ENCODE measurements at regions not wholly inside any gene's neighbourhood (a gene's known extent, or its start where the extent isn't known, plus 50 kb on each side); places are given as distances from the start of the nearest gene placed in this dataset.

DNA sequence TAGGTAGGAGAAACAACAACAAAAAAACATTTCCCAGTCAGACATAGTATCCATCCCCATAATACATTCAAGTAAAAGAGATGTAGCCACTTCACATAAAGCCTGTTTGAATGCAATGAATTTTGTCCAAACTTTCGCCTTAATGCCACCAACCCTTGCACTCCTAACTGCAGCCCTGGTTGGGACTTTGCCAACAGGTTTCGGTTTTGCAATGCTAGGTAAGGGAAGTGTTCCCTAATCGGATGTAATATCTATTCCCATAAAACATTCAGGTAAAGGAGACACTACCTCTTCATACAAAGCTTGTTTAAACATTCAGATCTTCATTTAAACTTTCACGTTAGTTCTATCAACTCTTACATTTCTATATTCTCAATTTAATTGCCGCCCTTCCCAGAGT, 336.1 kb downstream of the DRD1 start:
- no peak for DNase-seq

DNA sequence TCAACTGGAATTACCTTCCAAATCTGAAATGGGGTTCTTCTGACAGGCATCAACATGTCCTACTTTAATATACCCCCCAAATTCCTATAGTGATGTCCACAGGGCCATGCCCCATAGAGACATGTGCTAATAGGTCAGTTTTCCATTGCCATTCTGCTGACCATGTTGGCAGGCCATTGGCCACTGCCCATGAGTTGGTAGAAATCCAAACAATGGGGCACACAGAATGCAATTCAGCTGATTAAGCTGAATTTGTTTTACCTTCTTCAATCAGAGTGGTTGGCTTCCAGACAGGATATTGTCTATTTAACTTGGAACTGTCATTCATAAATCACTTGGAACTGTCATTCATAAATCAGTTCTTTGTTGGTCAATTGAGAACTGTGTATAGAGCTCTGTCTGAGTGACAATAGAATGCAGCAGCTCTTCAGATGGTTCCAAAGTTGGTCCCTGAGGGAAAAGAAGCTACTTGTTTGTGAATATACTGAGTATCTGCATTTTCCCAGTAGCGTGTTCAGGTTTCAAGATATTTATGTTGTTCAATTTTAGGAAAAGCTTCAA, 336.9 kb downstream of the DRD1 start:
- no peak for DNase-seq

DNA sequence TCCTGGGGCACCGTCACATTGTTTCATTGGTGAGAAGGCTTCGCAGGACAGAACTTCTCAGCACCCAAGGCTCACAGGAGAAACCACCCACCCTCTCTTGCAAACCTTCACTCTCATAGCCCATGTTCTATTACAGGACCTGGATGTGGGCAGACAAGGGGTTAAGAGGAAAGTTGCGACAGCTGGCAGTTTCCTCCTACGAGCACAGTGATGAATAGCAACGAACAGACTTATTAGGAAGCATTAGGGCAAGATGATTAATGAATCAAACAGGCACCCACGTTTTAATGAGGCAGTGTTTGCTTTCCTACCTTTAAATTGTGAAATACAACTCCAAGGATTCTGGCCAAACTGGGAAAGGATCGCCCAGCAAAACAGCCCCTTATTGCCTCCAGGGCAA, 339.3 kb downstream of the DRD1 start:
- no peak for DNase-seq

DNA sequence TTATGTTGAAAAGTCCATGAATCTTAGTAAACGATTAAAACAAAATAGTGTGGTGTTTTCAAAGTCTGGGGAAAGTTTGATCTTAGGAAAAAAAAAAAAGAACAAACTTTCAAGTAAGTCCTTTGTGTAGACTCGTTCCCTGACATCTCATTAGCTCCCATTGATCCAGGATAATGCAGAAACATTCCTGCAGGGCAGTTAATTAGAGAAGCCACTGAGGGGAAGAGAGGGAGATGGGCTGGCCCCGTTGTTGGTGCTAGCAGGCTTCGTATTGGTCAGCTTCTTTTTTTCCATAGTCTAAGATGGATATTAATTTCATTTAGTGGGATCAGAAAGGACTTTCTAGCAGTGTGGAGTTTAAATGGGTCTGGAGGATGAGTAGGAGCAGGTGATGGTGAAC, 340.2 kb downstream of the DRD1 start:
- DNase-seq: no peak

DNA sequence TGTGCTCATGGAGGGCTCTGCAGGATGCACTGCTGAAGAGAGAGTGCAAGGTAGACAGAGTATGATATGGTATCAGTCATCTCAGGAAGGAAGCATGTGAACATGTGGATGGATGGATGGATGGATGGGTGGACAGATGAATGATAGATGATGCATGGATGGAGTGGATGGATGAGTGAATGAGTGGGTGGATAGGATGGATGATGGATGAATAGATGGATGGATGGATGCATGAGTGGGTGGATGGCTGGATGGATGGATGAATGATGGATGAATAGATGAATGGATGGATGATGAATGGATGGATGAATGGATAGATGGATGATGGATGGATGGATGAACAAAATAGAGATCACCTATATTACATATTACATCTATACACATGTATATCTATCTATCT, 341.3 kb downstream of the DRD1 start:
- no peak for DNase-seq

DNA sequence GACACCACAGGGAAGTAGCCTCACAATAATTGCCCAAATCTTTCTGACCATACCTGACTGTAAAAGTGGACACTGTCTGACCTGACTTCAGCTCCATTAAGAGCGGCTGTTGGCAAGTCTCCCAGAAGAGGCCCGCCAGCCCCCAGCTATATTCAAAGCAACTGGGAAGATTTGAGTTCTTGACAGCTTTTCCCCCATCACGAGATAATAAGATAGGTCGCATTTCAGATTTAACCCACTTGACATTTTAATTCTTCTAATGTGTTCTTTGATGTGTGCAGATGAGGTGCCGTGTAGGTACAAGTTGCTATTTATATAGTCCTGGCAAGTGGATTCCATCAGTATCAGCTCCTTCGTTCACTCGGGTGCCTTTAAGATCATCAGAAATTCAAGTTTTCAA, 345.7 kb downstream of the DRD1 start:
- DNase-seq: no peak

DNA sequence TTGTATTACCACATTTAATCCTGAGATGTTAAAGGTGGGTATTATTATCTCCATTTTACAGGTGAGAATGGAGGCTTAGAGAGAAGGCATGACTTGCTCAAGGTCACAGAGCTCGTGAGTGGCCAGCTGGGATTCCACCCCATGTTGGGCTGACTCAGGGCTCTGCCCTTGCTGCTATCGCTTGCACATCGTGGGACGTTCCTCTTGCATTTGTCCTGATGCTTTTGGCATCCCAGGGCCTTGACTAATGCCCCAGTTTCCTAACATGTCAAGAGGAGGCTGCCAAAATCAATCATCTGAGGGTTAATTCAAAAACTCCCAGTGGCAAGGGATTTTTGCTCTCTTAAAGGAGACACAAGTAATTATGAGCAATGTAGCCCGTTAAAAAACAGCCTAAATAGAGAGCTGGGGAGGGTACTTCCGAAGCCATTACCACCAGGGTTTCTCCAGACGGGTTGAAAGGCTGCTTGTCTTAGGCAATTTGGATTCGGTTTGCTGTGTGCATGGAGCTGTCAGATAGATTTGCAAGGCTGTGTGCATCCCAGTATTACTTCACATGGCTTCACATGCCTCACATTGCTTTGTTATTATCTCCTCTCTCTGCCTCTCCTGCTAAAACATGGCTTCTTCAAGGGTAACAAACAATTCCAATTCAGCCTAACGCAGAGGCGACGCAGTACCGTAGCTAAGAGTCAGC, 347.4 kb downstream of the DRD1 start:
- no peak for DNase-seq

DNA sequence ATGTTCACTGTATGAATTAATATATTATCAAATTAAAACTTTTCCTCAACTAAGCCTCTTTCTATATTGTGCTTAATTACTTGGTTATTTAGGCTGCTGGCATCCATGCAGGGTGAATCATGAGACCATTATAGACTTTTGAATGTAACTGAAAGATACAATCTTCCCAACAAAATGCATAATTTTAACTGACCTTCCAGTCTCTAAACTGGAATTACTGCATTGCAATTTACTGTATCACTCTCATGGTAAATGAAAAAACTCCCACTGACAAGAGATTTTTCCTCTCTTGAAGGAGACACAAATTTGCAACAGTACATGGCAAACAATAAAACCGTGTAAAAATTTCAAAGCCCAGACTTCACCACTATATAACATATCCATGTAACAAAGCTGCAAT, 349.5 kb downstream of the DRD1 start:
- DNase-seq: no peak

DNA sequence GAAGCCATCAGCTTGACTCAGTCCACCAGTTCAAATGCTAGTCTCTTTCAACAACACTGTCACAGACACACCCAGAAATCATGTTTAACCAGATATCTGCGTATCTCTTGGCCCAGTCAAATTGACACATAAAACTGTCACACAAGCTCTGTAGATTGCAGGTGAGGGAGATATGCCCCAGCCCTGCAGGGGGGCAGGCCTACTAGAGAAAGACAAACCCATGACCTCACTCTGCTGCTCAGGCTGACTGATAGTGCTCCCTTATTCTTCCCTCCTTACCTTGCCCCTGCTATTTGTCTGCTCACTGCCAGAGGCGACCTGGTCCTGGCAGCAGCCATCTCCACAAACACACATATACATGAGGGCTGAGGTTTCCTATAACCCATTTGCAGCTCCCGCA, 351.3 kb downstream of the DRD1 start:
- DNase-seq: no peak

DNA sequence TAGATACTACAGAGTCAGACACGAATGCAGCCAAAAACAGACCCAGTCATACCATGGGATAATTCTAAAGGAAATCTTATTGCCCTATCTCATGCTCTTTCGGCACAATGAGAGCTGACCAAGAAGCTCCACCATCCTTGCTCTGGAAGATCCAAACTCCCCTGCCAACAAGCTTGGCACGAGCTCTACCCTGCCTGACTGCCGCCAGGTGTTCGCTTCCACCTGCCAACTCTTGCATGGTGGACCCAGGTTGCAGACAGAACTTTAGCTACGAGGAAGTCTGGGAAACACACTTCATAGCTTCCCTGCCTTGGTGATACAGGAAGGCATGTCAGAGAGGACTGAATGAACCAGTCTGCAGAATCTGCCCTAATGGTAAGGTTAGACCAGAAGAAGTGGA, 355.0 kb downstream of the DRD1 start:
- no peak for DNase-seq

DNA sequence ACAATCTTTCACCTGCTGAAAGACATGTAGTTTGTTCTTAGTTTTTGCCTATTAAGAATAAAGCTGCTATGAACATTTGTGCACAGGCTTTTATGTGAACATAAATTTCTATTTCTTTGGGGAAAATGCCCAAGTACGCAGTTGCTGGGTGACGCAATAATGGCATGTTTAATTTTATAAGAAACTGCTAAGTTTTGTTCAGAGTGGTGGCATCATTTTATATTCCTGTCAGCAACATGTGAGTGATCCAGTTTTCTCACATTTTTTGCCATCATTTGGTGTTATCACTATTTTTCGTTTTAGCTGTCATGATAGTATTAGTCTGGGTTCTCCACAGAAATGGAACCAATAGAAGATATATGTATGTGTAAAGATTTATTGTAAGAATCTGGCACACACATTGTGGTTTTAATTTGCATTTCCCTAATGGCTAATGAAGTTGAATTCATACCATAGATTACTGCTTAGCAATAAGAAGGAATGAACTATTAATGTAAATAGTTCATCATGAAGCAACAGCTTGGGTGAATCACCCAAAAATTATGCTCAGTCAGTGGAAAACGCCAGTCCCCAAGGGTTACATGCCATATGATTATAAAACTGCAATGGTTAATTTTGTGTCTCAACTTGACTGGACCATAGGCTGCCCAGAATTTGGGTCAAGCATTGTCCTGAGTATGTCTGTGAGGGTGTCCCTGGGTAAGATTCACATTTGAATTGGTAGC, 358.6 kb downstream of the MSX2 start:
- DNase-seq: no peak

DNA sequence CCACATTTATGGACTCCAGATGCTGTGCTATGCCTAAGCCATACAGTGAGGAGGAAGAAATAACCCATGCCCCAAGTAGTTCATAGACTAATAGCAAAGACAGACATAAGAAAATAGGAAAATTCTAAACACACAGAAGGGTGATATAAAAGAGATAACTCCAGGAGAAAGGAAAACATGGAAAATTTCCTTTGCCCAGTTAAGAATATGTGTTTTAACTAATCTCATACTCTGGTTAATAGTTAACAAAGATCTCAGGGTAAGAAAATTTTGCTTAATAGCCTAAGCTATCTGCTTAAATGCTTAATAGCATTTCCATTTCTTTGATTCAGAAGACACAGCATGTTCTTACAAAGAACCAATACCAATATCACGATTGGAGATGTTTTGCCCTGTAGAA, 358.0 kb downstream of the MSX2 start:
- DNase-seq: no peak

DNA sequence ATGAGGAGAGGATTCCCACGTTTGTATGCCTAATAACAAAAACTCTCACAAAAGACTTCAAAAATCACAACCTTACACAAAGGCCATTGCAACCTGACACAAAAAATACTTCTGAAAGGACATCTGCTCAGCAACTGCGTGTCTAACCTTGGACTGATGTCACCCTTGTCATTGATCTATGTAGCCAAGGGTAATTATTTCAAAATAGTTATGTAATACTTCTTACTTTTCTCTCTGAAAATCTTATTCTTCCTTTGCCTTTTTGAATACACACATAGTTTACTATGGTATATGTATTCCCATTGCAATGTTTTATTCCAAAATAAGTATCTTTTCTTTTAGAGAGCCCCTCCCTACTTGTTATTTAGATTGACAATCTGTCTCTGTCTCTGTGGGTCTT, 355.3 kb downstream of the MSX2 start:
- DNase-seq: no peak

DNA sequence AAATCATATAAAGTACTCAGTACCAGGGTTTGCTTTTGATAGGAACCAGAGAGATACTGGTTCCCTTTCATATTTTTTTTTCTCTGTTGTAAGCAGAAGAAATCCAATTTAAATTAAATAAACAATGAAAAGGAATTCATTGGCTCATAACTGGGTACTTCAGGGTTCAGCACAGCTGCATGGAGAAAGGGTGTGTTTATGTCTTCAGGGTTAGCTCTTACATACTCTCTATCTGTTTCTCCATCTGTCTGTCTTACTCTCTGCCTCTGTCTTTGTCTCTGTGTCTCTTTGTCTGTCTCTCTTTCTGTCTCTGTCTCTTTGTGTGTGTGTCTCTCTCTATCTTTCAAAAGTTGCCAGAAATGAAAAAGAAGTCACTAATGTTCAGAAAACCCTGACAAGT, 345.9 kb downstream of the MSX2 start:
- DNase-seq: no peak

DNA sequence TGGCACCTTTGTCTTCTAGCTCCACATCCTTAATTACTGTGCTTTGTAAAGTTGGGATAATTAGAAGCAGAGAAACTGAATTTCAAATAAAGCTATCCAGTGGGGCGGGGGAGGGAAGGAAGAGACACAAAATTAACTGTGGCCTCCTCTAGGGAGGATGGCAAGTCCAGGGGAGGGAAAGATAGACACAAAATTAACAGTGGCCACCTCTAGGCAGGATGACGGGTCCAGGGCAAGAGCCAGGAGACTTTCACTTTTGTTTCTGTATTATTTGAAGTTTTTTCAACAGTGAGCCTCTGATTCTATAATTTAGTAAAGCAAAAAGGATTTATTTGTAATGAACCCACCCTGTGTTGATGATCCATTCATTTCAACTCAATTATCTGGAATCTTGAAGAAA, 335.9 kb downstream of the MSX2 start:
- DNase-seq: no peak

DNA sequence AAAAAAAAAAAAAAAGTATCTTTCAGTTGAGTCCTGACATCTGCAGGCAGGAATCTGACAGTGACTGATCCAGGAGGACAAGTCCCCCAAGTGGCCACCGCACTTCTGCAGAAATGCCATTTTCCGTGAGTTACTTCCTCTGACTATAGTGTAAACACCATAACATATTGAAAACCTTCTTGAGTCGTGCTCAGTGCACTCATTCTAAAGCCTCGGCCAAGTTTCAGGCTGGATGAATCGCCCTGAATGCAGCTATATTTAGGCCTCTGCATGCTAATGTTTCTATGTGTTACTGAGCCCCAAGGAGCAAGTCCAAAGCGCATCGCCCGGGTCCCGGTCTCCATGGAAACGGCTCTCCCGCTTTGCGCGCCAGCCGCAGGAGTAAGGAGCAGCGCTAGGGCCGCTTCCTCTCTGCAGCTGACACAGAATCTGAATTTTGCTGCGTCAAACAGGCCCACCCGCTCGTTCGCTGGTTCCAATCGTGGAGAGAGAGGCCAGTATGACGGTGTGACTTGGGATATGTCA, 335.4 kb downstream of the MSX2 start:
- peak; percentile 59 for DNase-seq

DNA sequence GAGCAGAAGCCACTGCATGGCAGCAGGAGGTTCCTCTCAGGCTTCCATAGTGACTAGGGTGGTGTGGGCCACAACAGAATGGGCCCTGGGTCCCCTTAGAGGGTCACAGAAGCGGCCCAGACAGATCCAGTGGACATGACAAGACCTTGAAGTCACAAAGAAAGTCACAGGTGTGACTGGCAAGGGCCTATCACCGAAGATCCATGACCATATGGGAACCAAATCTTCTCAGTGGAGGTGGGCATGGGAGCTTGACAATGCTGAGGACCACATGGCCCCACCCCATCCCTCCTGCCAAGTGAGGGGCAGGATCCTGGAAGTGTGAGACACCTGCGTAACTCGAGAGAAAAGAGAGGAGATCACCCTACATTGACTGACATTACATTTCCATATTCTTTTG, 332.4 kb downstream of the MSX2 start:
- no peak for DNase-seq

DNA sequence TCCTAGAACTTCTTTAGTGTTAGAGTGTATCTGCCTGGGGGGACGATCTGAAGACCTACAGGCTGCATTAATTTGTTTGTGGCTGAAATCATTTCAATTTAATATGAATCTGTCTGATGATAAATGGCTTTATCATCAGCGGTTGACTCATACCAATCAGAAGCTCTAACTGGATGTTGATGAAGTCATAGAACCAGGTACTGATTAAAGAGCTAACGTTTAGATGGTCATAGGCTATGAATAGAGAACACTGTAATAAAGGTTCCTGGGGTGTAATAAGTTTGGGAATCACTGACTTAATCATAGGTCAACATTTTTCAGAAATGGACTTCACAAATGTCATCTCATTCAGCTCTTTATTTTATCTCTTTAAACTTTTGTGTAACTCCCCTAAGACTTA, 329.9 kb downstream of the MSX2 start:
- DNase-seq: no peak

DNA sequence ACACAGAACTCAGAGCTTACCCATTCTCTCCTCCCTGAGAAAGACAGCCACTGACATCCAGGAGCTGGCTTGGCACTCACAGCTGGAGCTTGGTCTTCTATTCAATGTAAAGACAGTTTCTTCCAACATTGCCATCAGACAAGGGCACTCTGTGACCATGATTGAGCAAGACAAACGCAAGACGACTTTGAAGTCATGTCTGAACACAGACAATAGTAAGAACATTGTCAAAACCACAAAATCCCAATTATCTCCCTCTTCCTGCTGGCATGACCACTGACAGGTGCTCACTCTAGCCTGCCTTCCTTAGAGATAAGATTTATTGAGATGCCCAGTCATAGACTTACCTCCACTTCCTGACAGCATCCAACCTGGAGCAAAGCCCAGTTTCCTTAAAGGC, 328.0 kb downstream of the MSX2 start:
- DNase-seq: no peak

DNA sequence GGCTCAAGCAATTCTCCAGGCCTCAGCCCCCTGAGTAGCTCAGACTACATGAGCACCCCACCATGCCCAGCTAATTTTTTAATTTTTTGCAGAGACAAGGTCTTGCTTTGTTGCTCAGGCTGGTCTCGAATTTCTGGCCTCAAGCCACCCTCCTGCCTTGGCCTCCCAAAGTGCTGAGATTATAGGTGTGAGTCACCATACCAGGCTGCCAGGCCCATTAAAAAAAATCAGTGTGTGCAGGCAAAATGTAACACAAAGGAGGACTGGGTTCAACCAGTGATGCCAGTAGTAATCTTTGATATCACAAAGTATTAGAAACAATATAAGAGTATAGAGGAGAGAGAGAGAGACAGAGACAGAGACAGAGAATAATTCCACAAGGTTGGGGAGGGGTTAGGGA, 322.7 kb downstream of the MSX2 start:
- no peak for DNase-seq

DNA sequence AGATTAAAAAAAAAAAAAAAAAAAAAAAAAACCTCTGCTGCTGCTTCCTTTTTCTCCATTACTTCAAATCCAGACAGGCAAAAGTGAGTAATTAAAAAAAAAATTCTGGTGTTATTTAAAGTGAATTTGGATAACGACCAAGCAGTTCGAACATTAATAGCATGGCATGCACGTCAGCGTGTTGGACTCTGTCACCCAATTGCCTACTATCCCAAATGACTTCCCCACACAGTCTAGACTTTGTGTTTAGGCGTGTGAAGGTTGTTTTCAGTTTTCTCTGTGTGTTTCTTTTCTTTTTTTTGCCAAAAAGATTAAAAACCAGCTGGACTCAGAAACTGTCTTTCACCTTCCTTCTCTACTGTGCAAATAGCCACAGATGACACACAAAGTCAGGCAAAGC, 321.4 kb downstream of the MSX2 start:
- DNase-seq: no peak

DNA sequence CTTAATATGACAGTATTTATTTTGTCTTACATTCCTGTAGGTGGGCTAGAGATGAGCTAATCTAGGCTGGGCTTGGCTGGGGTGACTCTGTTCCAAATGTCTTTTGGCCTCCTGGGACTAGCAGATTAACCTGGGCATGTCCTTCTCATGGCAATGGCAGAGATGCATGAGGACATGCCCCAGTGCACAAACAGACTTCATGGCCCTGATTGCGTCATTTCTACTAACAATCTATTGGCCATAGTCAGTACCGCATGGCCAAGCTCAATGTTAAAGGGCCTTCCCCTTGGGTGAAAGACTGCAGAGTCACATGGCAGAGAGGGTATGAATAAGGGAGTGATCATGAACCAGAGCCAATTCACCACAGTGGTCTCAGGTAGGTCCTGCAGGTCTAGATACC, 313.4 kb downstream of the MSX2 start:
- DNase-seq: no peak

DNA sequence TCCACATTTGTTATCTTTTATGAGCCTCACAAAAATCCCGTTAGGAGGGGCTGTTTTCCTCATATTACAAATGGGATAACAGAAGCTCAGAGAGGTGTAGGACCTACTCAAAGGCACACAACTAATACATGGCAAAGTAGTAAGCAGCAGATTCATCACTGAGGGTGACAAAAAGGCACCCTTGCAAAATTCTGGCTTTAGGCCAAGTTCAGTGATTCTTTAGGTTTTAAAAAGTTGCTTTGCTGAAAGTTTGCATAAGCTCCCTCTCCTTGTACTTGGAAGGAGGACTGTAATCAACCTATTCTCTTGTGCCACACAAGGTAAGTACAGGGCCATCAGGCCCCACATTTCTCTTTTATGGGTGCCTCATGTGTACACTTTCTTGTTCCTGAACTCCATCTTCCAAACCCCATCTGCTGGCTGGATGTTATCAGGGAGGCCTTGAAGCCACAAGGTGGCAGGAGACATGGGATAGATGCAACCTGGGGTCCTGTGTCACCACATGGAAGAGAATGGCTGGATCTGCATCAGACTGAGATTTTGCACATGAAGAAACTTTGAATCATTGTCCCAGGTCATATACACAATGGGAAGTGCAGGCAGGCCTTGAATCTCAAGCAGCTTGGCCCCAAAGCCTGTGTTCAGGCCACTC, 311.6 kb downstream of the MSX2 start:
- no peak for DNase-seq

All from left kidney (tissue), 1 donor.